GM12874 (cell line): ENCODE measurements at regions not wholly inside any gene's neighbourhood (a gene's known extent, or its start where the extent isn't known, plus 50 kb on each side); places are given as distances from the start of the nearest gene placed in this dataset.

Experiments used
- TF ChIP-seq, protein P1 (sequence below): IDR thresholded peaks from 2 replicates; pipeline ENCODE4 v1.5.1; 2011; ENCODE audit warnings: low read depth, mild to moderate bottlenecking, control low read depth, low read length, moderate library complexity; ENCODE audit not compliant: insufficient read depth

DNA sequence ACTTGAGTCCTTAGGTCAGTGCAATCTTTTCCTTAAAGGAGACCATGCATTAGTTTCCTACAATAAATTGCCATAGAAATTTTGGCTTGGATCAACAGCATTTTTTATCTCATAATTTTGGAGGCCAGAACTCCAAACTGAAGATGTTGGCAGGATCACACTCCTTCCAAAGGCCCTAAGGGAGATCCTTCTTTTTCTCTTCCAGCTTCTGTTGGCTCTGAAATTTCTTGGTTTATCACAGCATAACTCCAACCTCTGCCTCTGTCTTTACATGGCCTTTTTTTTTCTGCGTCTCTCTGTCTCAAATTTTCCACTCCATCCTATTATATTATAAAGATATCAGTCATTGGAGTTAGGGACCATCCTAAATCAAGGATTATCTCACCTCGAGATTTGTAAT lies 282.2 kb downstream of the STIM2 start:
- TF ChIP-seq, protein P1, sequence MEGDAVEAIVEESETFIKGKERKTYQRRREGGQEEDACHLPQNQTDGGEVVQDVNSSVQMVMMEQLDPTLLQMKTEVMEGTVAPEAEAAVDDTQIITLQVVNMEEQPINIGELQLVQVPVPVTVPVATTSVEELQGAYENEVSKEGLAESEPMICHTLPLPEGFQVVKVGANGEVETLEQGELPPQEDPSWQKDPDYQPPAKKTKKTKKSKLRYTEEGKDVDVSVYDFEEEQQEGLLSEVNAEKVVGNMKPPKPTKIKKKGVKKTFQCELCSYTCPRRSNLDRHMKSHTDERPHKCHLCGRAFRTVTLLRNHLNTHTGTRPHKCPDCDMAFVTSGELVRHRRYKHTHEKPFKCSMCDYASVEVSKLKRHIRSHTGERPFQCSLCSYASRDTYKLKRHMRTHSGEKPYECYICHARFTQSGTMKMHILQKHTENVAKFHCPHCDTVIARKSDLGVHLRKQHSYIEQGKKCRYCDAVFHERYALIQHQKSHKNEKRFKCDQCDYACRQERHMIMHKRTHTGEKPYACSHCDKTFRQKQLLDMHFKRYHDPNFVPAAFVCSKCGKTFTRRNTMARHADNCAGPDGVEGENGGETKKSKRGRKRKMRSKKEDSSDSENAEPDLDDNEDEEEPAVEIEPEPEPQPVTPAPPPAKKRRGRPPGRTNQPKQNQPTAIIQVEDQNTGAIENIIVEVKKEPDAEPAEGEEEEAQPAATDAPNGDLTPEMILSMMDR: no peak

DNA sequence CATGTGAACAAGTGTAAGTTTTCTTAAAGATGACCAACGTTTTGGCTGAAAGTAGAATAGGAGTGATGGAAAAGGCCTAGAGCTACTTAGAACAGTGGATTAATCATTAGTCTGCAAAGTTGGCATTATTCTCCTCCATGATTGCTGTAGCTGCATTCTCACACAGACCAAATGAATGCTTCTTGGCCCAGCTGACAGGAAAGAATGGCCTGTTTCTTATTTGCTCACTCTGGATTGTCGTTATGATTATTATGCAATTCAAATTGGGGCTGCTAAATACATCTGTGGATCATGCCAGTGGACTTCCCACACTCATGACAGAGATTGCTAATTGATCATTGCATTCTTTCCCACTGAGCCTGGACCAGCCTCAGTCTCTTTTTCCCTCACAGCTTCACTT lies 285.0 kb downstream of the STIM2 start:
- TF ChIP-seq, protein P1: no peak

DNA sequence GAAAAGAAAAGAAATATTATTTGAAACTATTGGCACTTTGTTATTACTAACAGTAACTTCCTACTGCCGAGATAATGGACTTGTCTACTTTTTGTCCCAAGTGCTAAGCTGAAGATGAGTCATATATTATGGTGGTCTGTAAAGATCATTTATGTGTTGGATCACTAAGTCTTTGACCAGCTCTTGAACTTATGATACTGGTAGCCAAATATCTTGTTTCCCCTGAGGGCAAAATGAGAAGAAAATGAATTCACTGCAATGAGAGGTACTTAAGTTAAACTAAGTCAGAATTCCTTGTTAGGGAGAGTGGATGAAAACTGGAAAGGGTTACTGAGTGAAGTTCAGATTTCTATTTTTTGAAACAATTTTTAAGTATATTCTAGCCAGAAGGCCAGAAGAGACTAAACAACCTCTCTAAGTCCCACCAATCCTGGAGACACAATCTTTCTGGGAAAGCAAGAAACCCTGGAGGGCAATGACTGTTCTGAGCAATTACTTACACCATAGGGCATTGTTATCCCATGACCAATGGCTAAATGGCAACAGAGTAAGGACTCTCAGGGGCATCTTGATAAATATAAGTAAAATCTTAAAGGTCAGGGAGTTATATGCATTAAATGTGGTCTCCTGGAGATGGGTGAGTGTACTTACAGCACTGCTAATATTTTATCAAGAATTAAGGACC lies 287.7 kb downstream of the STIM2 start:
- TF ChIP-seq, protein P1: no peak

DNA sequence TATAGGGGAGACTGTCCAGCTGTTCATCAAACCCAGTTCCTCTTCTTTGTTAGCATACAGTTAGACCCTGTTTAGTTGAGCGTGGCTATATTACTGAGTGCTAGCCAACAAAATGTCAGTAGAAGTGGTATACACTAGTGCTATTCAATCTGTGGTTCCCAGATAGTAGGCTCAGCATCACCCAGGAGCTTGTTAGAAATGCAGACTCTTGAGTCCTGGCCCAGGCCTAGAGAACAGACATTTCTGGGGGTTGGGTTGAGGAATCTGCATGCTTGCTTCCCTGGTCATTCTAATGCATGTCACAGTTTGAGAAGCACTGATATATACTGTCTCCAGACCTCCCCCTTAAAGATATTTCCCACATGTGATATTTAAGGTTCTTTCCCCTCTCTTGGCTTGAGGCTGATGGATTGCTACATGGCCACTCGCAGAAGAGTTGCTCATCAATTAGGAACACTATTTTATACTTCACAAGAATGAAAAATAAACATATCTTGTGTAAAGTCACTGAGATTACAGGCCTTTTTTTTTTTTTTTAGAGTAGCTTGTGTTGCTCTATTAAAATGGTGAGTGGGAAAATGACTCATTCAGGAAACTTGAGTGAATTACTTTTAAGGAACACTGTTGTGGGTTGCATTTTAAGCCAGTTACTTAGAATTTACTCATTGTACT lies 289.0 kb downstream of the STIM2 start:
- TF ChIP-seq, protein P1: no peak

DNA sequence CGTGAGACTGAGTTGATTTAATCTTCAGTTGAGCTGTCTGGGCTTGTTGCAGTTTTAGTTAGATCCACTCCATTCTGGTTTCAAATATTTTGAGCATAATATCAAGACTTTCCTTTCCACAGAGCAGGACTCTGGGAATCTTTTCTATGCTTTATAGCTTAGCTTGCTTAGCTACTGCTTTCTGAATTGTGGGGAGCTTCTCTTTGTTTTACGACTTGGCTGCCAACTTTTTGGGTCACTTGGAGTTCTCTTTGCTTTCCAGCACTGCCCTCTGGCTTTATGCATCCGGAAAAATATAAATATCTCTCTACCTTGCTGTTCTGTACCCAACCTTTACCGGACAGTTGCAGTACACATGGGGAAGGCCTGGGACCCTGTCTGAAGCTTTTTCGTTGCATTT lies 292.1 kb downstream of the STIM2 start:
- TF ChIP-seq, protein P1: no peak

DNA sequence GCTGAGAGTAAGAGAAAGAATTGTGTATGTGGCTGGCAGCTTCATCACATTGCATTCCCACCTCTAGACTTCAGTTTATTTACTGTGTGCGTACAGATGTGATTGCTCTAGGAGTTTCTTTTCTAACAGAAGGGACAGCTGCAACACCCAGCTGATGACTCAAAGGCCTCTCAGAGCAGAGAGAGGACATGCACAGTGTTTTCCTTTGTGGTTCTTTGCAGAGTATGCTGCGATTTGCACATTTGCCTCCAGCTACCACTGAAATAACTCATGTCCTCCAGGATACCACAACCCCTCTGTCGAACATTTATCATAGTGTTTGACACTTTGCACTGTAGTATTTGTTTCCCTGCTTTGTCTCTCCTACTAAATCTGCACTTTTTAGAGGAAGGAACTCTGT lies 294.1 kb downstream of the STIM2 start:
- TF ChIP-seq, protein P1: no peak

DNA sequence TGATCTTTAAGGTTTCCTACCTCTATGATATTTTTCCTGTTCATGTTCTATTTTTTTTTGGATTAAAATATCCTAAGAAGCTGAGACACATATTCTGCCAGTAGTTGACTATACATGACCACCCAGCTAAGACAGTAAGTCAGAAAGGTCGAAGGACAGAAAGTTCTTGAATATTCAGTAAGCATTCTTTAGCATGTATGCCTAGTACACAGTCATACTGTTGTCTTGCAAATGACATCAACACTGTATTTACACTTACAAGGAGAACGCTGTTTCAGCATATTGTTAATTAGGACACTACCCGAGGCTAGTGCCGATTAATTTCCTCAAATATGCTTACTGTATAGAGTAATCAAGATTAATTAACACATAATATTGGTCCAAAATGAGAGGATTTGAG lies 300.6 kb downstream of the STIM2 start:
- TF ChIP-seq, protein P1: no peak
